HL-60 (cell line): ENCODE measurements at regions not wholly inside any gene's neighbourhood (a gene's known extent, or its start where the extent isn't known, plus 50 kb on each side); places are given as distances from the start of the nearest gene placed in this dataset.

Source experiments
- DNase-seq, 2 experiments: peaks; one replicate each; pipeline ENCODE4 v3.0.0-alpha.2; 2010 to 2020; ENCODE audit warnings: low read depth in 1 of 2, low spot score in 1 of 2
- H3K27ac ChIP-seq: fragments of 250-450 bp; sonication (Bioruptor Pico); replicated peaks from 2 replicates; pipeline ENCODE4 v1.5.1; 2020; ENCODE audit warnings: mild to moderate bottlenecking, moderate library complexity
- H3K27me3 ChIP-seq: fragments of 250-450 bp; sonication (Bioruptor Pico); 2 replicates; pipeline ENCODE4 v1.5.1; 2021; ENCODE audit warnings: mild to moderate bottlenecking, moderate library complexity; ENCODE audit not compliant: insufficient read depth, poor library complexity, severe bottlenecking
- H3K4me3 ChIP-seq: replicated peaks from 2 replicates; pipeline ENCODE4 v1.5.1; 2011; ENCODE audit warnings: mild to moderate bottlenecking, control low read depth, low read length; ENCODE audit not compliant: insufficient read depth
- CTCF ChIP-seq: IDR thresholded peaks from one replicate; pipeline ENCODE4 v1.5.1; 2011; ENCODE audit warnings: low read length, control low read depth, inconsistent platforms; ENCODE audit not compliant: insufficient read depth
- GABPA ChIP-seq: IDR thresholded peaks from 2 replicates; pipeline ENCODE4 v1.6.1; 2012; ENCODE audit warnings: low read depth
- POLR2AphosphoS5 ChIP-seq: IDR thresholded peaks from 2 replicates; pipeline ENCODE4 v1.6.1; 2012; ENCODE audit warnings: low read depth
- REST ChIP-seq: IDR thresholded peaks from 2 replicates; pipeline ENCODE4 v1.6.1; 2012; ENCODE audit warnings: low read depth; ENCODE audit not compliant: insufficient replicate concordance
- SPI1 ChIP-seq: IDR thresholded peaks from 2 replicates; pipeline ENCODE4 v1.6.1; 2012; ENCODE audit warnings: low read depth, mild to moderate bottlenecking, borderline replicate concordance

DNA sequence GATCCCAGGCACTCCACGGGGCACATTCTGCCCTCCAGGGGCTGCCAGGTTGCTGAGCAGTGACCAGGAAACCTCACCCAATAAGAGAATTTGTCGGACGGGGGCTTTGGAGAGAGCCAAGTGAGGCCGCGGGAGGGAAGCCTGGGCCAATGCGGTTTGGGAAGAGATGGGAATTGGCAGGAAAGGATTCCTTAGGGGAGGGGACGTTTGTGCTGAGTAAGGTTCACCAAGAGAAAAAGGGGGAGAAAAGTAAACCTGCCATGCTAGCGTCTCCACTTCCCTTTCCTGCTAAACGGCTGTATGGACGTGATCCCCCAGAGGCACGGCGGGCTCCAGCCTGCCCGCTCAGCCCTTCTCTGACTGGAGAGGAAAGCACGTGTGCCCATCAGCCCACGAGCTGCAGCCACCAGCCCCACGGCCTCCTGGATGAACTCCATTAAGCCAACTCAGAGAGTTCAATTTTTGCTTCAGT, 194.4 kb upstream of the ID2 start:
- TF ChIP-seq SPI1 (peak; percentile 72; the same call in 1 of the 2 replicates), CTCF (no peak)
- no peak for DNase-seq
- peak overlapping the region; percentile 25; the same call in 1 of the 2 replicates for H3K27ac ChIP-seq
- no peak overlapping the region for H3K4me3 ChIP-seq
- H3K27me3 ChIP-seq = no peaks in the 10 kb centered on the region

- H3K4me3 ChIP-seq = no peak overlapping the region
- DNase-seq = no peak
- H3K27ac ChIP-seq = peak overlapping the region; percentile 25; the same call in 1 of the 2 replicates
- no peaks in the 10 kb centered on the region for H3K27me3 ChIP-seq
- TF ChIP-seq GABPA (no peak), REST (no peak), CTCF (no peak), SPI1 (no peak), POLR2AphosphoS5 (no peak)
These were observed 193.7 kb upstream of the ID2 start for GRCh38 chr2:8488001-8488738.

DNA sequence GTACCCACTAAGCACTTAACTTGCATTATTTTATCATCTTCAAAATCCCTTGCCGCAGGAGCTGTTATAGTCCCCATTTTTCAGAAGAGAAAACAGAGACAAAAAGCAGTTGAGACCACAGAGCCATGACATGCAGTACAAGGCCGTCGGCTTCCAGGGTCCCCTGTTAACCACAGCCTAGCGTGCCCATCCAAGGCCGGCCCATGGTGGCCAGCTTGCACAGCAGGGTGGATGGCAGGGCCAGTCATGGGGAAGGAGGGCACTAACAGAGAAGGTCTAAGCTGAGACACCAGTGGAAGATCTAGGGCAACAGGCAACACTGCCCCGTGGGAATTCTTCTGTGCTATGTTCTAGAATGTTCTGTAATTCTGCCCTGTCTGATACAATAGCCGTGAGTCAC, 192.6 kb upstream of the ID2 start:
- no peak overlapping the region for H3K27ac ChIP-seq
- no peak for DNase-seq
- H3K4me3 ChIP-seq = no peak overlapping the region
- no peaks in the 10 kb centered on the region for H3K27me3 ChIP-seq
- TF ChIP-seq GABPA (no peak), SPI1 (no peak), POLR2AphosphoS5 (no peak)

DNA sequence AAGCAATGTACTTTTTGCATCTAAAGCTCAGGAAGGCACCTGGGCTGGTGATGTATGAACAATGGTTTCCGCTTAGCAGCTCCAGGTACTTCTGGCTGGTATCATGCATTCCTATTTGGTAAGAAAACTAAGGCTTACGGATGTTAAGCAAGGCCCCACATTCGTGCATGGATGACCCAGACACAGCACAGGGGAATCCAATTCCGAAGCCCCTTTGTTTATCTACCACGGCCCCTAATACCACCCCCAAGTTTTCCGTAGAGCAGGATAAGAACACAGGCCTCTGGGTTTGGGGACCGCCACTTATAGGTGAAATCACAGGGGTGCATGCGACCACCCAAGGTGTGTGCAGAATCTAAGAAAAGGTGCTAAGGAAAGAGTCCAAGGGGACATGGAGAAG, 192.1 kb upstream of the ID2 start:
- no peaks in the 10 kb centered on the region for H3K27me3 ChIP-seq
- no peak for TF ChIP-seq GABPA
- TF ChIP-seq REST = no peak
- no peak for TF ChIP-seq POLR2AphosphoS5
- TF ChIP-seq CTCF = no peak
- no peak for TF ChIP-seq SPI1
- DNase-seq = no peak
- H3K4me3 ChIP-seq = no peak overlapping the region
- H3K27ac ChIP-seq = no peak overlapping the region
